ENCODE measurements at regions not wholly inside any gene's neighbourhood (a gene's known extent, or its start where the extent isn't known, plus 50 kb on each side); places are given as distances from the start of the nearest gene placed in this dataset.
"Not testable (repeated sequence)": the region's sequence is repeated elsewhere in the genome, so short reads cannot be mapped to it uniquely, and the experiment has no call there.

GRCh38 chr2:67320861-67321587, 76.1 kb upstream of the ETAA1 start:
- DNase-seq (ENCODE audit: low spot score) = no peak
- TF ChIP-seq CTCF (IDR thresholded peaks at IDR 0.05; ENCODE audit: borderline replicate concordance, control extremely low read depth, extremely low read depth, insufficient read depth, missing control alignments) = no peak
- in situ Hi-C loops (cut with MboI; ENCODE audit: low sequenced_read_pairs, unreplicated experiment) = no loop called here

GRCh38 chr2:67321588-67321903, 75.6 kb upstream of the ETAA1 start:
- in situ Hi-C loops (cut with MboI; ENCODE audit: low sequenced_read_pairs, unreplicated experiment) = no loop called here
- no peak for TF ChIP-seq CTCF (IDR thresholded peaks at IDR 0.05; ENCODE audit: borderline replicate concordance, control extremely low read depth, extremely low read depth, insufficient read depth, missing control alignments)
- no peak for DNase-seq (ENCODE audit: low spot score)

GRCh38 chr2:67322353-67323001, 74.7 kb upstream of the ETAA1 start:
- no peak for TF ChIP-seq CTCF (IDR thresholded peaks at IDR 0.05; ENCODE audit: borderline replicate concordance, control extremely low read depth, extremely low read depth, insufficient read depth, missing control alignments)
- DNase-seq (ENCODE audit: low spot score) = no peak
- in situ Hi-C loops (cut with MboI; ENCODE audit: low sequenced_read_pairs, unreplicated experiment) = no loop called here

GRCh38 chr2:67323209-67323991, 73.7 kb upstream of the ETAA1 start:
- no peak for TF ChIP-seq CTCF (IDR thresholded peaks at IDR 0.05; ENCODE audit: borderline replicate concordance, control extremely low read depth, extremely low read depth, insufficient read depth, missing control alignments)
- in situ Hi-C loops (cut with MboI; ENCODE audit: low sequenced_read_pairs, unreplicated experiment) = no loop called here
- no peak for DNase-seq (ENCODE audit: low spot score)

GRCh38 chr2:67329513-67329912, 67.6 kb upstream of the ETAA1 start:
- no peak for DNase-seq (ENCODE audit: low spot score)
- TF ChIP-seq CTCF (IDR thresholded peaks at IDR 0.05; ENCODE audit: borderline replicate concordance, control extremely low read depth, extremely low read depth, insufficient read depth, missing control alignments) = no peak
- in situ Hi-C loops (cut with MboI; ENCODE audit: low sequenced_read_pairs, unreplicated experiment) = no loop called here

- TF ChIP-seq CTCF (IDR thresholded peaks at IDR 0.05; ENCODE audit: borderline replicate concordance, control extremely low read depth, extremely low read depth, insufficient read depth, missing control alignments) = no peak
- no peak for DNase-seq (ENCODE audit: low spot score)
- in situ Hi-C loops (cut with MboI; ENCODE audit: low sequenced_read_pairs, unreplicated experiment) = no loop called here
These were observed 67.2 kb upstream of the ETAA1 start for GRCh38 chr2:67329951-67330350.

GRCh38 chr2:67331419-67332086, 65.6 kb upstream of the ETAA1 start:
- DNase-seq (ENCODE audit: low spot score); in situ Hi-C loops (cut with MboI; ENCODE audit: low sequenced_read_pairs, unreplicated experiment): not testable (repeated sequence)

Measured in GM13976 (cell line).